Hepatocyte (in vitro differentiated cells): ENCODE measurements at regions not wholly inside any gene's neighbourhood (a gene's known extent, or its start where the extent isn't known, plus 50 kb on each side); places are given as distances from the start of the nearest gene placed in this dataset.

Experiments used
- CTCF ChIP-seq: fragments of 200-600 bp; sonication (generic); IDR thresholded peaks from 2 replicates; pipeline ENCODE4 v1.5.1; 2016; ENCODE audit warnings: antibody characterized with exemption, mild to moderate bottlenecking; ENCODE audit not compliant: poor library complexity
- EZH2 ChIP-seq: fragments of 200-600 bp; sonication (generic); IDR thresholded peaks from 2 replicates; pipeline ENCODE4 v1.6.1; 2016; ENCODE audit warnings: antibody characterized with exemption, mild to moderate bottlenecking, borderline replicate concordance
- EZH2phosphoT487 ChIP-seq: fragments of 200-600 bp; sonication (generic); IDR thresholded peaks from one replicate; pipeline ENCODE4 v1.6.1; 2018; ENCODE audit warnings: antibody characterized with exemption, mild to moderate bottlenecking, low read depth, moderate library complexity; ENCODE audit not compliant: unreplicated experiment, severe bottlenecking

GRCh38 chr5:32503261-32503660 lies 58.7 kb upstream of the ZFR start:
- no peak for TF ChIP-seq CTCF
- TF ChIP-seq EZH2phosphoT487: no peak
- no peak for TF ChIP-seq EZH2
